HL-60 (cell line): ENCODE measurements at regions not wholly inside any gene's neighbourhood (a gene's known extent, or its start where the extent isn't known, plus 50 kb on each side); places are given as distances from the start of the nearest gene placed in this dataset.

Experiments used
- DNase-seq, 2 experiments: peaks; one replicate each; pipeline ENCODE4 v3.0.0-alpha.2; 2010 to 2020; ENCODE audit warnings: low read depth in 1 of 2, low spot score in 1 of 2
- H3K27ac ChIP-seq: fragments of 250-450 bp; sonication (Bioruptor Pico); replicated peaks from 2 replicates; pipeline ENCODE4 v1.5.1; 2020; ENCODE audit warnings: mild to moderate bottlenecking, moderate library complexity
- H3K27me3 ChIP-seq: fragments of 250-450 bp; sonication (Bioruptor Pico); 2 replicates; pipeline ENCODE4 v1.5.1; 2021; ENCODE audit warnings: mild to moderate bottlenecking, moderate library complexity; ENCODE audit not compliant: insufficient read depth, poor library complexity, severe bottlenecking
- H3K4me3 ChIP-seq: replicated peaks from 2 replicates; pipeline ENCODE4 v1.5.1; 2011; ENCODE audit warnings: mild to moderate bottlenecking, control low read depth, low read length; ENCODE audit not compliant: insufficient read depth
- CTCF ChIP-seq: IDR thresholded peaks from one replicate; pipeline ENCODE4 v1.5.1; 2011; ENCODE audit warnings: low read length, control low read depth, inconsistent platforms; ENCODE audit not compliant: insufficient read depth
- GABPA ChIP-seq: IDR thresholded peaks from 2 replicates; pipeline ENCODE4 v1.6.1; 2012; ENCODE audit warnings: low read depth
- POLR2AphosphoS5 ChIP-seq: IDR thresholded peaks from 2 replicates; pipeline ENCODE4 v1.6.1; 2012; ENCODE audit warnings: low read depth
- REST ChIP-seq: IDR thresholded peaks from 2 replicates; pipeline ENCODE4 v1.6.1; 2012; ENCODE audit warnings: low read depth; ENCODE audit not compliant: insufficient replicate concordance
- SPI1 ChIP-seq: IDR thresholded peaks from 2 replicates; pipeline ENCODE4 v1.6.1; 2012; ENCODE audit warnings: low read depth, mild to moderate bottlenecking, borderline replicate concordance

- TF ChIP-seq POLR2AphosphoS5 = no peak
- TF ChIP-seq CTCF = no peak
- no peak for TF ChIP-seq GABPA
- TF ChIP-seq SPI1 = no peak
- no peak for TF ChIP-seq REST
- H3K27me3 ChIP-seq = no peaks in the 10 kb centered on the region
- no peak for DNase-seq
- no peak overlapping the region for H3K4me3 ChIP-seq
- H3K27ac ChIP-seq = no peak overlapping the region
Observed at GRCh38 chr5:66469684-66470083, 126.5 kb upstream of the MAST4 start.

- DNase-seq = no peak
- no peak overlapping the region for H3K27ac ChIP-seq
- TF ChIP-seq POLR2AphosphoS5 = no peak
- no peak for TF ChIP-seq CTCF
- no peak for TF ChIP-seq REST
- no peak for TF ChIP-seq SPI1
- TF ChIP-seq GABPA = no peak
- no peak overlapping the region for H3K4me3 ChIP-seq
- H3K27me3 ChIP-seq = no peaks in the 10 kb centered on the region
Observed at GRCh38 chr5:66472010-66472409, 124.2 kb upstream of the MAST4 start.

GRCh38 chr5:66475731-66476130 lies 120.5 kb upstream of the MAST4 start:
- TF ChIP-seq POLR2AphosphoS5 = no peak
- TF ChIP-seq CTCF = no peak
- TF ChIP-seq SPI1 = no peak
- TF ChIP-seq REST = no peak
- no peak for TF ChIP-seq GABPA
- H3K4me3 ChIP-seq = no peak overlapping the region
- no peaks in the 10 kb centered on the region for H3K27me3 ChIP-seq
- no peak for DNase-seq
- no peak overlapping the region for H3K27ac ChIP-seq
